HG03159 (cell line): ENCODE measurements at regions not wholly inside any gene's neighbourhood (a gene's known extent, or its start where the extent isn't known, plus 50 kb on each side); places are given as distances from the start of the nearest gene placed in this dataset.
"Not testable (repeated sequence)": the region's sequence is repeated elsewhere in the genome, so short reads cannot be mapped to it uniquely, and the experiment has no call there.

ENCODE experiments used
- ATAC-seq: cut with Tn5 transposase; IDR thresholded peaks from one replicate; pipeline ENCODE4 v1.9.1; 2021; ENCODE audit warnings: mild to moderate bottlenecking, moderate library complexity; ENCODE audit not compliant: unreplicated experiment

DNA sequence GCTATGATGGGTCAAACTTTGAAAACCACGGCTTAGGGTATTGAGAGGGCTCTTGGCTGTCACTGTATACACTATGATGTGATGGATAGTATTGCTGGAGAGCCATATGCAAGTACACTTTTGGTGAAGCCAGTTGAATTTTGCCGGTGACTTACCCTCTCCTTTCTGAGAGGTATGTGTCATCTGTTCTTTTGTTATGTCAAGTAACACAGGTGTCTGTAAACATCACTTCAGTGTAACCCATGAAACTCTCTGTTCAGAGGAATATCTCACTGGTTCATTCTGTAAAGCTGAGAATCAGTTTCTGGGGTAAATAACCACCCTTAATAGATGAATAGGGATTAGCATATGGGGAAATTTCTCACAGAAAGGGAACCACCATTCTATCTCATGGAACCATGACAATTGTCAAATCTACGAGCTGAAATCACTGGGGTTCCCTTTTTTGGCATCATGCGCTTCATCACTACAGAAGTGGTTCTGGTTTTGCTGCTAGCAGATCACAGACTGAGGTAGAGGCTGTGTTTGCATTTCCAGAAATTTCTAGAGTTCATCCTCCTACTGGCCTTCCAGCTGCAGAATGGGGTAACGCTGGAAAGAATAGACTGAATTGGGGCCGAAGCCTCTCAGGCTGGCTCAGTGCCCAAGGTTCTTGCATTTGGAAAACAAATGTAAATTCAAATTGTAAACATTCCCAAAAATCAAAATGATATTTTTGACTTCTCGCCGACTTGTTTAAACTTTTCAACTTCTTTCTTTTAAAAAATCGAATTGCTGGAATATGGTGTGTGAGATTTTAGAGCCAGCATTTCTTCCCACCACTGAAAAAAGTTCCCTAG lies 83.3 kb upstream of the CREB5 start:
- no peak for ATAC-seq

DNA sequence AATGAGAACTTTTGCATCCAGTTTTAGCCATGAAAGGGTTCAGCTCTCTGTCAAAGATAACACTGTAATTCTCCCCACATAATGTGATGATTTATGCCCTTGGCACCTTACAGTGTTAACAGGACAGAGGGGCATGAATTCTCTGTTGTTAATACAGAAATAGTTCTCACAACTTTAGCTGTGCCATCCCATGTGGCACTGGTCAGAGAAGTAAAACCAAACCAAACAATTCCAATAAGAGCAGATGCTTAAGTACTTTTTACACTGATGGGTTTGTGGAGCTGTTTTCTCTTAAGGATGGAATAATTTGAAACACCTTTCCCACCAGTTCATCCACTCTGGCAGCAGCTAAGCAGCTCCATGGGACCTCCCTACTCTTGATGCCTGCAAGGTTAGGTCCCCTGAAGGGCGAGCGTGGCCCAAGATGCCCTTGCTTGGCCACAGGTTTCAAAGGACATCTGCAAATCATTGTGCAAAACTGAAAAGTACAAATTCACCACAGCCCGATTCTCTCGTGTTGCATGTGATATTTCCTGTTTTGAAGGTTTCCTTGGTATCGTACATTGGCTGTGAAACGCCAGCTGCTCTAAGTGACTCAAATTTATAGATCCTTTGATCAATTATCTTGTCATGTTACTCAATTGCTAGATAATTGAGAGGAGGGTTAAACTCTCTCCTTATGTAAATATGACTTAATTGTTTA lies 82.5 kb upstream of the CREB5 start:
- no peak for ATAC-seq

DNA sequence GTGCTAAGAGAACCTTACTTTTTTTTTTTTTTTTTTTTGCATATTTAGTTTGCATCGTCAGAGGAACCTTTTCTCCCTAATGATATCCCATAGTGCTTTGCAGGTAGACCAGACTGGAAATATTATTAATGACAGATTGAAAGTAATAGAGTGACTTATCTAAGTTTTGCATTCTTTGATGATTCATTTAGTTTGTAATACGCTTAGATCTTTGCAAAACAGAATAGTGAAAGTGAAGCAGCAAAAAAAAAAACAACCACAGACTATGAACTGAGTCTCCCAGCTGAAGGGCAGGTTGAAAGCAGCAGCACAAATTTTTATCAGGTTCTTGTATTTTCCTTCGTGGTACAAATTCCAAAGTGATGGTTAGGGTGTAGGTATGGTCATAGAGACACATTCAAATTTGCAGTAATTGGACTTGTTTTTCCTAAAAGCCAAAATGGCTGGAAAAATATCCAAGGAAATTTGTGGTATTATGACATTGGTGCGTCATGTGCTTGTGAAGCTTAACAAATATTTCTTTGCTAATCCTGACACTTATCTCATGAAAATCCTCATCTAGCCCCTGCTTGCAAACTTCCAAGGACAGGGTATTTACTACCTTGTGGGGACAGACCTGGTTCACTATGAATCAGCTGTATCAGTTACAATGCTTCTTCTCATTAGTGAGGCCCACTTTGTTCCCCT lies 81.8 kb upstream of the CREB5 start:
- ATAC-seq, result no peak

DNA sequence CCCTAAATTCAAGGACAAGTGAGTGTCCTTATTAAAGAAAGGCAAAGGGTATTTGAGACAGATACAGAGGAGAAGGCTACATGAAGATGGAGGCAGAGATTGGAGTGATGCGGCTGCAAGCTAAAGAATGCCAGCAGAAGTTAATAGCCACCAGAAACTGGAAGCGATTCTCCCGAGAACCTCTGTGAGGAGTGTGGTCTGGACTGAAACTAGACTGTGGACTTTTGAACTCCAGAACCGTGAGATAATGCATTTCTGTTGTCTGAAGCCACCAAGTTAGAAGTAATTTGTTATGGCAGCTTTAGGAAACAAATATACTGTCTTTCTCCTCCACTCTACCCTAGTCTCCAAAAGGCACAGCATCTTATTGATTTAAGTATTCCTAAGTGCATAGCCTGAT lies 80.3 kb upstream of the CREB5 start:
- ATAC-seq, result no peak

DNA sequence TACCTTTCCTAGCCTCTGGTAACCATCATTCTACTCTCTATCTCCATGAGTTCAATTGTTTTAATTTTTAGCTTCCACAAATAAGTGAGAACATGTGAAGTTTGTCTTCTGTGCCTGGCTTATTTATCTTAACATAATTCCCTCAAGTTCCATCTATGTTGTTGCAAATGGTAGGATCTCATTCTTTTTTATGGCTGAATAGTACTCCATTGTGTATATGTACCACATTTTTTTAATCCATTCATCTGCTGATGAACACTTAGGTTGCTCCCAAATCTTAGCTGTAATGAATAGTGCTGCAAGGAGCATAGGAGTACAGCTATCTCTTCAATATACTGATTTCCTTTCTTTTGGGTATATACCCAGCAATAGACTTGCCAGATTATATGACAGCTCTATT lies 78.8 kb upstream of the CREB5 start:
- not testable (repeated sequence) for ATAC-seq

DNA sequence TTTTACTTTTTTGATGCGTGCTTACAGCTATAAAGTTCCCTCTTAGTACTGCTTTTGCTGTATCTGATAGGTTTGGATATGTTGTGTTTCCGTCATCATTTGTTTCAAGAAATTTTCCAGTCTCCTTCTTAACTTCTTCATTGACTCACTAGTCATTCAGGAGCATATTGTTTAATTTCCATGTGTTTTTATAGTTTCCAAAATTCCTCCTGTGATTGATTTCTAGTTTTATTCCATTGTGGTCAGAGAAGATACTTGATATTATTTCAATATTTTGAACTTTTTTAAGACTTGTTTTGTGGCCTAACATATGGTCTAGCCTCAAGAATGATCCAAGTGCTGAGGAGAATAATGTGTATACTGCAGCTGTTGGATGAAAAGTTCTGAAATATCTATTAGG lies 75.5 kb upstream of the CREB5 start:
- no peak for ATAC-seq

DNA sequence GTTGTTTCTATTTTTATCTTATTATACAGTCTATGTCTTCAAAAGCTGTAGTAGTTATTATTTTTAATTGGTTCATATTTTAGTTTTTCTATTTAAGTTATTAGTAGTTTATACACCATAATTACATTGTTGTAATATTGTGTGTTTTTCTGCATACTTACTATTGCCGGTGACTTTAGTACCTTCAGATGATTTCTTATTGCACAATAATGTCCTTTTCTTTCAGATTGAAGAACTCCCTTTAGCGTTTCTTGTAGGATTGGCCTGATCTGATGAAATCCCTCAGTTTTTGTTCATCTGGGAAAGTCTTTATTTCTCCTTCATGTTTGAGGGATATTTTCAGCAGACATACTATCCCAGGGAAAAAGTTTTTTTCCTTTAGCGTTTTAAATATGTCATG lies 74.3 kb upstream of the CREB5 start:
- no peak for ATAC-seq

DNA sequence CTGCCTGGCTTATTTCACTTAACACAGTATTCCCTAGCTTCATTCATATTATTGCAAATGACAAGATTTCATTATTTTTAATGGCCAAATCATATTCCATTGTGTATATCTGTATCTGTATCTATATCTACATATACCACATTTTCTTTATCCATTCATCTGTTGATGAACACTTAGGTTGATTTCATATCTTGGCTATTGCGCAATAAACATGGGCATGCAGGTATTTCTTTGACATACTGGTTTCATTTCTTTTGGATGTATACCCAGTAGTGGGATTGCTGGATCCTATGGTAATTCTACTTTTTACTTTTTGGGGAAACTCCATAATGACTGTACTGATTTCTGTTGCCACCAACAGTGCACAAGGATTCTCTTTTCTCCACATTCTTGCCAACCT lies 68.9 kb upstream of the CREB5 start:
- no peak for ATAC-seq

DNA sequence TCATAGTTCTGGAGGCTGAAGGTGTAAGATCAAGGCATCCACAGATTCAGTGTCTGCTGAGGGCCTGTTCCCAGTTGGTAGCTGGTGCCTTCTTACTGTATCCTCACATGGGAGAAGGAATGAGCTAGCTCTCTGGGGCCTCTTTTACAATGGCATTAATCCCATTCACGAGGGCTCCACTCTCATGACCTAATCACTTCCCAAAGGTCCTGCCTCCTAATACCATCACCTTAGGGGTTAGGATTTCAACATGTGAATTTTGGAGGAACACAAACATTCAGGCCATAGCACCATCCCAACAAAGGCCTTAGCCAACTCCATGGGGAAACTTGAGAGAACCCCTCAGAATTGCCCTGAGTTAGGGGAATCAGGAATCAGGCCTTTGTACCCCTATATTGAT lies 66.1 kb upstream of the CREB5 start:
- ATAC-seq, result no peak

DNA sequence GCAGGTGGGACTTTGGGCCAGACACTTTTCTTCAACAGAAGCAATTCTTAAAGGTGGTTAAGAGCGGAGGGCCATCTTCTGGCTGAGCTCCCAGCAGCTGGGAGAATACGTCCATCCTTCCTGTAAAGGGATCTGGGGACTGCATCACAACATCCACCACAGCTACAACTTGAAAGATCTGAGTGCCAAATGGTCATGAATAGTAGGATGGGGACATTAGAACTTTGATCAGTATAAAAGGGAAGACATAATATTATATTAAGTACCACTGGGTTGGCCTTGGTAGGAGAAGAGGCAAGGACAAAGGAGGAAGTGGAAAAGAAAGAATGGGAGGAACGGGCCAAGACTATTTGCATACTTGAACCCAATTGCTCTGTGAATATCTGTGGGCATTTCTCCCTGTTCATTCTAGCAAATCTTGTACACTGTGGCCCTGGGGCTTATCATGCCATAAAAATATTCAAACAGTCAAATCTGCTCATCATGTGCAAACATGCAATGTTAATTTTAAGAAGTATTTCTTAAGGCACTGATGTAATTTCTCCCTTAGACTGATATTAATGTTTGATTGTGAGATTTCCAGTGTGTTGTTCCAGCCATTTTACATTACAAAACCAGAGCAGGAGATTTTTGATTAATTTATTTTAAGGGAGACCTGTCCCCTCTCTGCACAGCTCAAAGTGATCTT lies 65.5 kb upstream of the CREB5 start:
- ATAC-seq, result no peak

DNA sequence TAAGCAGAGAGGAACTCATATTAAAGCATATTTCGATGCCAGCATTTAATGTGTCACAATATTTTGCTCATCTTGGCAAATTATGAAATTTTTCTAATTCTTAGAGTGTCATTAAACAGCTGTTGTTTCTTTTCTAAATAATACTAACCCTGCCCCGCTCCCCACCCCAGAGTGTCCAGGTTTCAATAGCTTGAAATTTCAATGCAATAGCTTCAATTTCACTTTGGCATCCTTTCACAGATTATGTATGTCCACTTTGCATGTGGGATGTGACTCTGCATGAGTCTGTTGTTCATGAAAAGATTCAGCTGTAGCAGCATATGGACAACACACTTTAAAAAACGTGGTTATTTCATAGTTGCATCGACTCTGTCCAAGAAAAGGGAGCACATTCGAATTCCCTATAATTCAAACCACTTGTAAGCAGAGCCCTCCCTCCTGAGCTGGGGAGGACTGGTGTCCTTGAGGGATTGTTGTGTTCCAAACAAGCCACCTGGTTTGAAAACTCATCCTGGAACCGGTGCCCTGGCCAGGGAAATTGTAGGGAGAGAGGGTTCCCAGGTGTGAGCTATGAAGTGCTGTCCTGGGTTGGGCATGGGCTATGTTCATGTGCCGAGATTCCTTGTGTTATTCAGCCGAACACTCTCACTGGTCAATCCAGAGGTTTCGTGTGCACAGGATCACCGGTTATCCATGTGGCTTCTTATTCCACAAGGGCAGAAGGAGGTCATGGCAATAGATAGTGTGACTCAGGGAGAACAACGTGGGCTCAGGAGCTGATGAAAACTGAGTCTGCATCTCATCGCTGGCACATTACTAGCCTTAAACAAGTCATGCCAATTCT lies 64.6 kb upstream of the CREB5 start:
- no peak for ATAC-seq

DNA sequence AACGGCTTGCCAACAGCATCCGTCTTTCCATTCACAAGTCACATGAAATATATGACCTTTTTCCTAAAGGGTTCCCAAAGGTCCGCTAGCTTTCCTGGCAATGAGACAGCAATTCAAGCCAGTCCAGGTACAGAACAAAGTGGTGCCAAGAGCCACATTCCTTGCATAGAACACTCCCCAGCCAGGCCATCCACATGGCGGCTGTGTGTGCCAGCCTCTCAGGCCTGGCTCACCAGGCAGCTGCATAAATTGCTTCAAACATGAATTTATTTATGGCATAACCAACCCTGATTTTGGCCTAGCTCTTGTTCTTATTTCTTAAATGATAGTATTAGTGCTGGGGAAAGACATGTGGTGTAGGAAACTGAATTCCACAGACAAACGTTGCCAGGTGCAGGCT lies 63.7 kb upstream of the CREB5 start:
- no peak for ATAC-seq

DNA sequence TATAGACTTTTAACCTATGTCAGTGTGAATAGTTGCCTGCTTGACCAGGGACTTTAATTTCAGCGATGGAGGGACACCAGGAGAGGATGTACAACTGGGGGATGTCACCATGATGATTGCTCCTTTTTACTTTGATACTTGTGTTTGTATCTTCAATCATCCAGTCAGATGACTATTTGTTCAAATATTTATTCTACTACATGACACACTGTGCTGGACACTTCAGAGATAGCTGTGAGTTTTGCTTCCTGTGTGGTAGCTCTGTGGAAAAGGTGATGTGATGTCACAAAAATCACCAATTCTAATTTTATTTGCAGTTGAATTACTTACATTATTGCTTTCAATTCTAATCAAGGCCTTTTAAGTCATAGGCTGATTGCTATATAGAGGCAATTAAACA lies 62.7 kb upstream of the CREB5 start:
- ATAC-seq, result no peak

DNA sequence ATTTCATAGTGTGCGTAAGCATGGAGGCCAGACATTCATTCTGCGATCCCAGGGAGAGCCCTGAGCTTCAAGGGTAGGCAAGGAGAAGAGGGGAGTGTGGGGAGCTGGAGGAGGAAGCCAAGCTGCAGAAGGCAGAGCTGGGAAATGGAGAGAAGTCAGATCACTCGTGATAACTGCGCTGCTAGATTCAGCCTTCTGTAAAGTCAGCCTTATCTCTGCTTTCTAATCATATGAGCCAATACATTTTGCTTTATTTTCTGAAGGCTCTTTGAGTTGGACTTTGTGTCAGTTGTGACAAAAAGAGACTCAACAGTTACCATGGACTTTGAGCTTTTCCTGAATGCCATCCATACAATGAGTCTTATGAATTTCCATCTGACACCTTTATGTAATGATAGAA lies 61.7 kb upstream of the CREB5 start:
- ATAC-seq, result no peak

DNA sequence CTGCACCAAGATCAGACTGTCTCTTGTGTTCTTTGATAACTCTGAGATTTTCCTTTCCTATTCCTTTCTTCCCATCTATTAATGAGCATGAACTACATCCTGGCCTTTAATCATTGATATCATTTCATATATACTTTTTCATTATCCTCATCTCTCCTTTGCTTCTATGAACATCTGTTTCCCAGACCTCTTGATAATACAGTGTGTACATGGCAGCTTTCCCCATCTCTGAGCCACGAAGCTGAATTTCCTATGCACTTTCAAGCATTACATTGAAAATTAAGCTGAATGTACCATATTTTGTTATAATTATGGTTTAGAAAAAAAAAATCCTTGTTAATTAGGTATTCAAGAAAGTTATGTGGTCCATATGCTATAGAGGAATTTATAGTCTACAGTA lies 60.9 kb upstream of the CREB5 start:
- no peak for ATAC-seq

DNA sequence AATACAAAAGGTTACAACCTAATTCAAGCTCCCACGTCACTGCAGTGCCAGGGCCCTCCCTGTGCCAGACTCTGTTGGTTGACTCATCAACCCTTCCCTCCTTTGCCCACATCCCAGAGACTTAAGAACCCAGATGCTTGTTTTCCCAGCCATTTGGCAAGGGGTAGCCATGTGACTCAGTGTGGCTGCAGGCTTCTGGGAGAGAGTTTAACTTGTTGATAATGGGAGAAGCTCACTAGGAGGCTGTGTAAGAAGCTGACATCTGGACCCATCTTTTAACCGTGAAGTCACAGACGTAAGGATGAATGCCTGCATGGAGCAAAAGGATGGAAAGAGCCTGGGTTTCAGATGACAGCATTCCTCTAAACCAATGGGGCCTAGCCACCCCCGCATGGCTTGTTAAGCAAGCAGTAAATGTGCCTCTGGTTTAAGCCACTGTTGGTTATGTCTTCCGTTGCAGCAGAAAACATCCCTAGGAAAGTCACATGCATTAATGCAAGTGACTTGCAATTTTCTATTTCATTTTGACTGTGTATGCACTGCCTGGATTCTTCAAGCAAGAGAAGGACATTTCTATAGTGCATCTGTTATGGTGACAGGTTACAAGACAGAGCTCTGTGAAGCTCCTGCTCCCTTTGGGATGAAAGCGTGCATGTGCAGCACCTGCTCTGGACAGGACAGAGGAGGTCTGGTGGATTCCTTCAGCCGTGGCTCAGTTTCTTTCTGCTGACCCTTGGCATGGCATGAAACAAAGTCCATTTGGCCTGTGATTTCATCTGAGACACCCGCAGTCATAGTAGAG lies 57.5 kb upstream of the CREB5 start:
- no peak for ATAC-seq

DNA sequence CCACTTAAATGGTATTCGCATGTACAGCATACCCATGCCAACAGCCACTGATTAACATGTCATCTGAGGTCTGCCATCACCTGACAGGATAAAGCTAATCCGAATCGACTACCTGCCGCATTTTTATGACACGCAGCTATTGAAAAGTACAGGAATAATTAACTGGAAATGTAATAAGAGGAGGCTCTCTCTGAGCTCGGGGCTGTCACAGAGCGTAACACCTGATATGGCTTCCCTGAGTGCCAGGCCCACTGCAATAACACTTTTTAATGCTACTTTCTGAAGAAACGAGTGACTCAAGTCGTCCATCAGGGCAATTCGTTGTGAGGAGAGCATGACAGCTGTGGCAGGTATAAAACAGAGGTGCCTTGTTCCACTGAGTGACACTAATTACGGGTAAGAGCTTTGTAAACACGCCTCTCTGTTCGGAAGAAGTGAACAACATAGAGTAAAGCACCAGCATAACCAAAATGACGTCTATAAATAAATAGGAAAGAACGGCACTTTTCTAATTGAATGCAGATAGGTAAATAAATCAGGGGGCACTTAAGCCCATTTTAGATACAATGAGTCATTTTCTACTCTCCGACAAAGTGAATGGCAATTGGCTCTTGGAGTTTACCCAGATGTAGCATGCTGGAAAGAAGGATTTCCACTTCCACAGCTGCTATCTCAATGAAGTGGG lies 56.5 kb upstream of the CREB5 start:
- ATAC-seq, result no peak

DNA sequence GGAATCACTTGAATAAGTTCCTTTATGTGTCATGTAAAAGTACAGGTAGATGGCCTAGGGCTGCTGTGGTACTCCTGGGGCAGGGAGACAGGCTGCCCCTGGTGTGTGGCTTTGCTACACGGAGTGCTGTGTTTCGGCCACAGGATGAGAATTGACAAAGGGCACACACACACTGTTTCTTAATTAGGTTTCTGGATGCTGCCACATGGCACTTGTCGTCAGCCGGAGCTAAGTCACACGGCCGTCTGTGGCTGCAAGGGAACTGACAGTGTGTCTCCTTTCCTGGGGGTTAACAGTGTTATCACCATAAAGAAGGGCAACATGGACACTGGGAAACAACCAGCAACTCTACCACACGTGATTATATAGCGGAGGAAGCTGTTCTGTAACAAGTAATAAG lies 55.7 kb upstream of the CREB5 start:
- ATAC-seq, result no peak

DNA sequence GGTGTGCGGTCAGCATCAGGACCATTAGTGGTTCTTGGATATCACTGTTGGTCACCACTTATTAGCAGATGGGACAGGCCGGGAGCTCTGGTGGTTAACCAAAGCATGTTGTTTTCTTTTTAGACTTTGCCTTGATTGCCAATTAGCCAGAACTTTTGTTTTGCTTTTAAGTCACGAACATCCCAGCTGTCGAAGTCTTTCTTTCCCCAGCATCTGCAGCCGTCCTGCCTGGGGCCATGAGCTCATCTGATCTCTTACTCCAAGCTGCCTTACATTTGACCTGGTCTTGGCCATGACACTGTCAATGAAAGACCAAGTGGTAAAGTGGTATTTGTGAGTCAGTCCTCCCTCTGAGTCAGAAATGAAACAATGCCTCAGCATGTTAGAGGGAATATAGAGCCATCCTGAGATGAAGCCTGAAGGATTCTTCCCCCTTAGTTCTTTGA lies 53.9 kb upstream of the CREB5 start:
- no peak for ATAC-seq
